Smooth muscle cell (in vitro differentiated cells): ENCODE measurements at regions not wholly inside any gene's neighbourhood (a gene's known extent, or its start where the extent isn't known, plus 50 kb on each side); places are given as distances from the start of the nearest gene placed in this dataset.

Experiments
- DNase-seq: peaks from one replicate; lab custom pipeline; 2025; ENCODE audit not compliant: unreplicated experiment; lab: John Stamatoyannopoulos, UW
- H2AFZ ChIP-seq: fragments of 200-600 bp; sonication (generic); 2 replicates; pipeline ENCODE4 v1.6.0; 2016; ENCODE audit warnings: antibody characterized with exemption, low read depth, mild to moderate bottlenecking
- H3F3A ChIP-seq: fragments of 200-600 bp; sonication (generic); 2 replicates; pipeline ENCODE4 v1.6.0; 2017; ENCODE audit warnings: antibody characterized with exemption, low read depth
- H3K27ac ChIP-seq: fragments of 200-600 bp; sonication (generic); 2 replicates; pipeline ENCODE4 v1.5.1; 2016; ENCODE audit warnings: low read depth, mild to moderate bottlenecking
- H3K27me3 ChIP-seq: fragments of 200-600 bp; sonication (generic); 2 replicates; pipeline ENCODE4 v1.6.1; 2016; ENCODE audit warnings: low read depth, mild to moderate bottlenecking
- H3K36me3 ChIP-seq: fragments of 200-600 bp; sonication (generic); 2 replicates; pipeline ENCODE4 v1.5.1; 2016; ENCODE audit warnings: low read depth
- H3K4me1 ChIP-seq: fragments of 200-600 bp; sonication (generic); 2 replicates; pipeline ENCODE4 v1.5.1; 2016; ENCODE audit warnings: low read depth
- H3K4me2 ChIP-seq: fragments of 200-600 bp; sonication (generic); 2 replicates; pipeline ENCODE4 v1.6.0; 2016; ENCODE audit warnings: mild to moderate bottlenecking
- H3K4me3 ChIP-seq: fragments of 200-600 bp; sonication (generic); 2 replicates; pipeline ENCODE4 v1.5.1; 2016; ENCODE audit warnings: mild to moderate bottlenecking
- H3K79me2 ChIP-seq: fragments of 200-600 bp; sonication (generic); 2 replicates; pipeline ENCODE4 v1.6.0; 2016; ENCODE audit warnings: low read depth, mild to moderate bottlenecking
- H3K9ac ChIP-seq: fragments of 200-600 bp; sonication (generic); 2 replicates; pipeline ENCODE4 v1.6.0; 2016; ENCODE audit warnings: low read depth
- H3K9me3 ChIP-seq: fragments of 200-600 bp; sonication (generic); replicated peaks from 2 replicates; pipeline ENCODE4 v1.5.1; 2016; ENCODE audit warnings: low read depth
- H4K20me1 ChIP-seq: fragments of 200-600 bp; sonication (generic); 2 replicates; pipeline ENCODE4 v1.6.0; 2016; ENCODE audit warnings: low read depth
- CTCF ChIP-seq: fragments of 200-600 bp; sonication (generic); IDR thresholded peaks from 2 replicates; pipeline ENCODE4 v1.5.1; 2017; ENCODE audit warnings: borderline replicate concordance, mild to moderate bottlenecking, antibody characterized with exemption; ENCODE audit not compliant: insufficient read depth, poor library complexity, severe bottlenecking
- WGBS: methylation state at CpG from one replicate; pipeline ENCODE4 v1.1.7; 2016; ENCODE audit warnings: low lambda C conversion rate; 5-methylcytosine and 5-hydroxymethylcytosine counted together

DNA sequence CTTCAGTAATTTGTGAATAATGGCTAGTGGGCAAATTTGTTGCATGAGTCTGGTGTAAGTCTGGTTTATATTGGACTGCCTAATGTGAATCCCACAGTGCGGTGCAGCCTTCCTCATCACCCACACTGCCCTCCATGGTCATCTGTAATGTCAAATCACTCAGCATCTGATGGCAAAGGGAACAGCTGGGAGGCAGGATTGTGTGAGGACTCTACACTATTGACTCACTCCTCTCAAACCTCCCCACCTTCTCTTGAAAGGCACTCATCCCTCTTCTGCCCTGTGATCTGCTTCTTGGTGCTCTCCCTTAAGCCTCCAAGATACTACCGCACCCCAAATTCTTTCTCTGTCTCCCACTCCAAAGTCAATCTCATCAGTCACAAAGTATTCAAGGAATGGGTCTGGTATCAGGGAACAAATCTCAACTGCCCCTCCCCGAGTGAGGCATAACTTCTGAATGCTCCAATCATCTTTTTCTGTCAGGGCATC lies 146.0 kb upstream of the BEND6 start:
- Histone ChIP-seq H3K4me3 (no peak overlapping the region), H3K27me3 (no peaks in the 10 kb centered on the region), H3K9me3 (no peaks in the 10 kb centered on the region), H3F3A (no peaks in the 10 kb centered on the region), H3K79me2 (peaks cover 58% of the 10 kb centered on the region), H4K20me1 (peaks cover 4% of the 10 kb centered on the region), H3K4me2 (no peak overlapping the region), H2AFZ (no peak overlapping the region), H3K9ac (no peak overlapping the region), H3K36me3 (no peaks in the 10 kb centered on the region), H3K4me1 (peaks cover 41% of the 10 kb centered on the region), H3K27ac (peak overlapping the region; percentile 63)
- DNase-seq = no peak
- TF ChIP-seq CTCF = no peak
- 49% methylated on average over 3 of the region's 3 CpGs for WGBS

DNA sequence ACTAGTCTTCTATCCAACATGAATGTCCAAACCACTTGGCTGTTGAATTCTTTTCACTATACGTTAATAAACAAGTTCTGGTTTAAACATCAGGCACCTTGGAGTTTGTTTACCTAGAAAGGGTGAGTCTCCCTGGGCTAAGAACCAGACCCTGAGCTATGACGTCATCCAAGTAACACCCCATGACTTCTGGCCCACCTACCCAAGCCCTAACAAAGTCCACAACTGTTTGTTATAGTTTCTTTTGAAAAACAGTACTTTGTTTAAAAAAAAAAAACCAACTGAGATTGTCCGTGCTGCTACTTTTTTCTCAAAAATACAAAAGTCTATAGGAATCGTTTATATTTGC lies 146.9 kb upstream of the BEND6 start:
- Histone ChIP-seq H2AFZ (no peak overlapping the region), H3K27ac (peak overlapping the region; percentile 63), H3K4me3 (no peak overlapping the region), H3K27me3 (no peaks in the 10 kb centered on the region), H3F3A (no peaks in the 10 kb centered on the region), H3K4me2 (no peak overlapping the region), H3K79me2 (peaks cover 64% of the 10 kb centered on the region), H3K9me3 (no peaks in the 10 kb centered on the region), H3K36me3 (no peaks in the 10 kb centered on the region), H3K4me1 (peaks cover 50% of the 10 kb centered on the region), H3K9ac (no peak overlapping the region), H4K20me1 (peaks cover 4% of the 10 kb centered on the region)
- TF ChIP-seq CTCF = no peak
- 69% methylated on average over 4 of the region's 4 CpGs for WGBS
- no peak for DNase-seq

DNA sequence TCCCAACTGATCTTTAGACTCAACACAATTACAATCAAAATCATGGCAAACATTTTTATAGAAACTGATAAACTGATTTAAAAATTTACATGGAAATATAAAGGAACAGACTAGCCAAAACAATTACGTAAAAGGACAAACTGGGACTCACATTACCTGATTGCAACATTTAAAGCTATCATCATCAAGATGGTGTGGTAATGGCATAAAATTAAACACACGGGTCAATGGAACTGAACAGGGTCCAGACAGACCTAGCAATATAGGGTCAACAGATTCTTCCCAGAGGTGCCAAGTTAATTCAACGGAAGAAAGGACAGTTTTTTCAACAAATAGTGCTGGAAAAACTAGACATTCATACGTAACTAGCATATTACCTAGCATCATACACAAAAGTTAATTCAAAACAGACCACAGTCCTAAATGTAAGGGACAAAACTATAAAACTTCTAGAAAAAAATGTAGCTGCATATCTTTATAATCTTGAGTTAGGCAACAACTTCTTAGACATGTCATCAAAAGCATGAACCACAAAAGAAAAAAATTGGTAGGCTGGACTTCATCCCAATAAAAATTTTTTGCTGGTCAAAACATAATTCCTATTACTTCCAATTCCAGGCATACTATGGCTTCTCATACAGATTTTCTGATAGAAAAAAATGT lies 147.4 kb upstream of the BEND6 start:
- Histone ChIP-seq H3K4me2 (peak overlapping the region; percentile 4), H3K4me3 (no peak overlapping the region), H3F3A (no peaks in the 10 kb centered on the region), H3K27me3 (no peaks in the 10 kb centered on the region), H3K27ac (peak overlapping the region; percentile 63), H3K9ac (no peak overlapping the region), H2AFZ (no peak overlapping the region), H3K4me1 (peaks cover 55% of the 10 kb centered on the region), H4K20me1 (peaks cover 4% of the 10 kb centered on the region), H3K36me3 (no peaks in the 10 kb centered on the region), H3K79me2 (peaks cover 67% of the 10 kb centered on the region), H3K9me3 (no peaks in the 10 kb centered on the region)
- 91% methylated on average over 4 of the region's 4 CpGs for WGBS
- TF ChIP-seq CTCF = no peak
- no peak for DNase-seq

DNA sequence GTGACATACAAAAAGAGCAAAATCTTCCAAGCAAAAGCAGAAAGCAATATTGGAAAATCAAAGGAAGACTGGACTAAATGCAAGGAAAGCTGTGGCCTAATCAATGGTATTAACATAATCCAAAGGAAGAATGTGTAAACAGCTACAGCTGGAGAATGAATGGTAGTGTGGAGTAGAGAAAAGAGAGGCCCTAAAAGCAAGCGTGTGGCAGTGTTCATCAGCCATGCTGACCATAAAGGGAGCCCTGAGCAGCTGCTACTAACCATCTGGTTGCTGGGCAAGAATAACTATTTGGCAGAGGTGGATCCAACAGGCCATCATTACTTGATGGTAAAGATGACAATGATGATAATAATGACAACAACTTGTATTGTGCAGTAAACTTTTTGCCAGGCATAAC lies 148.5 kb upstream of the BEND6 start:
- Histone ChIP-seq H3K4me2 (no peak overlapping the region), H3K27ac (peak overlapping the region; percentile 25)
- TF ChIP-seq CTCF = no peak

More for the DNA sequence above, 148.5 kb upstream of the BEND6 start:
- Histone ChIP-seq H3K9me3 (no peaks in the 10 kb centered on the region), H3K27me3 (no peaks in the 10 kb centered on the region), H3K4me3 (no peak overlapping the region), H4K20me1 (peaks cover 4% of the 10 kb centered on the region), H3F3A (no peaks in the 10 kb centered on the region), H3K79me2 (peaks cover 69% of the 10 kb centered on the region), H3K9ac (no peak overlapping the region), H3K4me1 (peaks cover 57% of the 10 kb centered on the region), H3K36me3 (no peaks in the 10 kb centered on the region), H2AFZ (no peak overlapping the region)
- no peak for DNase-seq
- WGBS = 26% methylated on average over 1 of the region's 1 CpG
